Activated CD4-positive, alpha-beta T cell treated with anti-CD3 and anti-CD28 coated beads, Interleukin-2, Interleukin-6, amounts not matched to agents 100 ng/mL and 50 ng/mL, durations not matched to agents 16 hours and 8 hours (primary cell): ENCODE measurements at regions not wholly inside any gene's neighbourhood (a gene's known extent, or its start where the extent isn't known, plus 50 kb on each side); places are given as distances from the start of the nearest gene placed in this dataset.

Experiments
- DNase-seq: peaks from one replicate; pipeline ENCODE4 v3.0.0-alpha.2; 2020

- no peak for DNase-seq
These were observed 100.8 kb upstream of the PITX1 start for GRCh38 chr5:135134691-135135381.

DNA sequence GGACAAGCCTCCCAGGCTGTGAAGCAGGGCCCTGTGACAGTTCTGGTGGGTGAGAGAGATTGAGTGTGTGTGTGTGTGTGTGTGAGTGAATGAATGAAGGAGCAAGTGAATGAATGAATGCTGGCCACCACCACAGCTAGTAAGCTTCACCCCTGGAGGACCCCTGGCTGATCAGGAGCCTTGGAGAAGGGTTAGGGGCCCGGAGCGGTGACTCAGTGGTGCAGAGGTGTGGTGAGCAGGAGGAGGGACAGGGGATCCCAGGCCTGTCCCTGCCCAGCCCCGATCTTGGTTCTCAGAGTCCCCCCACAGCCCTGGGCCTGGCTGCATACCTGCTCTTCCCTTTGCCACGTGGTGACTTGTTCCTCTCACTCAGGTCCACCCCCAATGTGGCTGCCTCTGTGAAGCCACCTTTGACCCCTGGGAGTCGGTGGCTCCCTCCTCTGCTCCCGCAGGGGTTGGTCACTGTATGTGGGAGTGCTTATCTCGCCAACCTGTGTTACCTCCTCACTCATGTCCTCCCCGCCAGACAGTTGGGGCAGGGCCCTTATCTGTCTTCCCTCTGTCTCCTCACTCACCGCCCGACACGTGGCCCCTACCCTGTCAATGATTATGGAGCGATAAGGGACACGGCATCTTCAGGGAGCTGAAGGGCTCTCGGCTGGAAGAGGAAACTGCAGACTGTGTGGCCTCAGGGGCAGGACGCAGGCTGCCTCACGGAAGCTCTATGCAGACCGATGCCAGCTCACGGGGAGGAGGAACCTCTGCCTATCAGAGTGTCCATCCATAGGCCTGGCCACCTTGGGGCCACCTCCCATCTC, 99.9 kb upstream of the PITX1 start:
- DNase-seq = no peak

DNA sequence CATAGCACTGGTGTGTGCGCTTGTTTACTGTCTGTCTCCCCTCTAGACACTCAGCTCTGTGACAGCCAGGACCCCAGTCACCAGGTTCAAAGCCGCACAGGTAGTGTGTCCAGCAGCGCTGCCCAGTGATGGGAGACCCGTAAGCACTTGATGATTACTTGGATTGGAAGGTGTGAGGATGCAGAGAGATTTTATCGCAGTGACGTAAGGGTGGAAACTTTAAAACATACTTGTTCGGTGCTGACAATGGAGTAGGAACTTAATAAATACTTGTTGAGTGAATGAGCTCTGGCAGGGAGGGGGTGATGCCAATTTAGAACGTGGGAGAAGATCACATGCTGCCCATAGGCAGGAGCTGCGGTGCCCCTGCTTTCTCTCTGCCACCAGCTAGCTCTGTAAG, 99.2 kb upstream of the PITX1 start:
- no peak for DNase-seq

DNA sequence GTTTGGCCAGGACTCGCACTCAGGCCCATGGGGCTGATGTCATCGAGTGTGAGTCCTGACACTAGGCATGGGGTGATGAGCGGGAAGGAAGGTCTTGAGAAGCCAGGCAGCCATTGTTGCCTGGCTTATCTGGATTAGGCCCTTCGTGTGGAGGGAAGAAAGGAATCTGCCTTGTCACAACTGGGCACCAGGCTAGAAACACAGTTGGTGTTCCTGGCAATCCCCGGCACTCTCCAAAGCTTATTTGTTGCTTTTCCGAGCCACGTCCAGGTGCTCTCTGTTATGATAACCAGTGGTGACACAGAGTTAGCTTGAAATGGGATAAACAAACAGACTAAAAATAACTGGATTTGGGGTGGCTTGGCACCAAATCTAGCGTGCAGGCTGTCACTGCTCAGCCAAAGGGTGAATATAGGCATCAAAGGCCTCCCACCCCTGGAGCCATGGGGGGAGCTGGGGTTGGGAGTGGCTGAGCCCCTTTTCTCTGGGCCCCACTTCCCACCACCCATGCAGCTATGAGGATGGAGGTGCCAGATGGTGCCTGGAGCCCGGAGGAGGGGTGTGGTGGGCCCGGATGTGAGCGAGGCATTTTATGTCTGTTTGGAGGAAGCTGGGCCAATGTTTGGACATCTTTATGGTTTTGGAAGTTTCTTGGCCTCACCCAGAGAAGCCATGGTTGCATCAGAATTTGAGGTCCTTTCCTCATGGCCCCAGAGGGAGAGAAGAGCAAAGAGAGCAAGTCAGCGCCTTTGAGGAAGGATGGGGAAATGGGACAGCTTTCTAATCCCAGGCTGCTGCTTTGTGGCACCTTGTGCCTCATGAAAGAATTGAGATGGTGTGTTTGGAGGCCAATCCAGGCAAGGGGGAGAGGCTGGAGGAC, 98.0 kb upstream of the PITX1 start:
- DNase-seq = no peak

DNA sequence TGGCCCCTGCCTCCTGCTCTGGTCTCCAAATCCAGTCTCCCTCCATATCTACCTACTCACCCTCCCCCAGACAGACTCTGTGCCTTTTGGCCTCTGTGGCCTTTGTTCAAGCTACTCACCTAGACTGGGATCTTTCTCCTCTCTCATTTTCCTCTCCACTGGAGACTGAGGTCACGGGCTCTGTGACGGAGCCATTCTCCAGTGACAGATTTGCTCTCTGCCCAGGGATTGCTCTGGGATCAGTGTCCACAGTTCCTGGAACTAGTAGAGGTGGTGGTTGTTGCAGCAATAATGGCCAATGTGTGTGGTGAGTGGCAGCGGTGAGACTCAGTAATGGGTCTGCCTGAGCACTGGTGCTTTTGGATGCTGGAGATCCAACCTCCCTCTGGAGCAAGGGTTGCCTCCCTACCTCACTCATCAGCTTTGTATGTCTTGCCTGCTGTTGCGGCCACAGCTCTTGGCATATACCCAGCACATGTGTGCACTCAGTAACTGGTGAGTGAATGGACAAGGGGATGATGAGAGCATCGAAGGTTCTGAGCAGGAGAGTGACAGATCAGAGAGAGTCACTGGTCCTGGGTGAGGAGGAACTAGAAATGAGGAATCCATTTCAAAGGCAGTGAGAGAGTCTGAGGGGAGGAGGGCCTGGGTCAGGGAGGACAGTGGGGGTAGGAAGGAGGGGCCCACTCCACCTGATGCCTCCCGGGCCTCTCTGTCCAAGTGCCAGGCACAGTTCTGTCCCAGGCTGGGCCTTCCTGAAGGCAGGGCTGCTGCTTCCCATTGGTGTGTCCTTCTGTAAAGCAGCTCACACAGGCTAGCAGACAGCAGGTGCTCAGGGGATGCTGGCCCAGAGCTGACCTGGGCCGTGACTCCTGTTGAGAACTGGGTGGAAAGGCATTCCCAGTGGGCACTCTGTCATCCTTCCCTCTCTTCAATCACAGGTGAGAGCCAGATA, 96.5 kb upstream of the PITX1 start:
- no peak for DNase-seq

GRCh38 chr5:135129307-135129706, 95.3 kb upstream of the PITX1 start:
- DNase-seq = peak; percentile 1

- DNase-seq = no peak
These were observed 94.3 kb upstream of the PITX1 start for GRCh38 chr5:135128361-135128760.

DNA sequence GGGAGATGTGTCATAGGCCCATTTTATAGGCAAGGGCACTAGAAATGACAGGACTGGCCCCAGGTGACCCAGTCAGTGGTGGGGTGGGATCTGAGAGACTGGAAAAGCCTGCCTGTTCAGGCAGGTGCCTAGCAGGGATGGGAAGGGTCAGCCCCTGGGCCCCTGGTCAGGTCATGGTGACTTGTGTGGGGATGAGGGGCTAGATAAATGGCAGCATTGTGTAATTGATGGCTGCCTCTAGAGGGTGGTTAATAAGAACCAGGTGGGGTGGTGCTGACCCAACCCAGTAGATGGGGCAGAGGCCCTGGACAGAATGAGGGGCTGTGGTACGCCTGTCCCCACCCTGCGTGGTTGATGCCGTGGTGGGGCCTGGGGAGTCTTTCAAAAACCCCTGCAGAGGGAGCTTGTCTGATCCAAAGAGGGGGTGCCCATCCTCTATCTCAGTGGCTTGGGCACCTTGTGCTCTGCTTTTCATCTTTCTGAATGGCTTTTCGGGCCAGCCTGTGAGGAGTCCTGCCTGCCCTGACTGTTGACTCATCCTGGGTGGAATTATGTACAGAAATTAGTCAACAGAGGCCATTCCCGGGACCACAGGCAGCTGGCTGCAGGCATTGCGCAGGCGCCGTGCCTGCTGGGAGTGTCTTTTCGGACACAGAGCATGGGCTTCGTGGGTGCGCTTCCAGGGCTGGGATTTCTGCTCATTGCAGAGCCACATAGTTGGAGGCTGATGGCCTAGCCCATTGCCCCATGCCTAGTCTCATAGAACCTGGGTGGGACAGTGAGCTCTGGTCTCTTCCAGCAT, 93.6 kb upstream of the PITX1 start:
- DNase-seq = no peak

DNA sequence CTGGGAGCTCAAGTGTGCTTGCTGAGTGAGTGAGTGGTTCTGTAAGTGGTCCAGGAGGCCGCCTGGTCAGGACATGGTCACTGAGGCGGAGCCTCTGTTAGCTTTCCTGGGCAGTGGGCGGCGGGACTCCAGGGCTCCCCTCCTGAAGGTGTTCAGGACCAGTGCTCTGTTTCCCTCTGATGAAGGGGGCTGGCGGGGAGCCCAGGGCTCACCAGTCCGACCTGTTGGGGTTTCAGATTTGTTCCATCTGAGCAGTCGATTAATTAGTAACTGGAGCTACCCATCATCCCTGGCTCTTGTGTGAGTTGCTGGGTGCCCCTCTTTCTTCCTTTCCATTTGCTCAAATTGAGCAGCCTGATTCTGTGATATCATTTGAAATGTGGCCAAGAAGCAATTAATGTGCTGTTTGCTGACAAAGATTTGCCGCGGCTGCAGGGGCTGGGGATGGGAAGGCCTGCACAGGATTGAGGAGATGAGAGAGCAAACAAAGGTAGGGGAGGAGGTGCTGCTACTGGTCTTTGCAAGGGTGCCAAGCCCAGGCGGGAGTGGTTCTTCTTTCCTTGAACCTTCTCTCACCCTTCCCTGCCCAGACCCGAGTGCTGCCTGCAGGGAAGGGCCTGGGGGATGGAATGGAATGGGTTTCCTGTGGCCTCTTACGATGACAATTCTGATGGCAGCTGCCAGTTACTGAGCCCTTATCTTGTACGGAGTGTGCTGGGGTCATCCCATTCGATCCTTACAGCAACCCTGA, 92.8 kb upstream of the PITX1 start:
- DNase-seq = no peak

DNA sequence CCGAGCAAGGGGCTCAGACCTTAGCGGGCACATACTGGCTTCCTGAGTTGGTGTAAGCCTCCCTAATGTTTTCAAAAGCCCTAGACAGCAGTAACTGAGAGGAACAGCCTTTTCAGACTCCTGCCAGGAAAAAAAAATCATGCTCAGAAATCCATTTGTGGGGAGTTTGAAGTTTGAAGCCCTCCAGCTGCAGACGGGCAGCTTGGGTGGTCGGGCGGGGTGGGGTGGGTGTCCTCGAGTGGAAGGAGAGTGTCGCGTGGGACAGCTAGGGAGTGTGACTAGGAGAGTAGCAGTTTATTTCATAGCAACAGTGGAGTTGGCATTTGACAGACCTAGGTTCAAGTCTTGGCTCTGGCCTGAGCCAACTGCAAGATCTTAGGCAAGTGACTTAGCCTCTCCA, 90.7 kb upstream of the PITX1 start:
- DNase-seq = no peak

DNA sequence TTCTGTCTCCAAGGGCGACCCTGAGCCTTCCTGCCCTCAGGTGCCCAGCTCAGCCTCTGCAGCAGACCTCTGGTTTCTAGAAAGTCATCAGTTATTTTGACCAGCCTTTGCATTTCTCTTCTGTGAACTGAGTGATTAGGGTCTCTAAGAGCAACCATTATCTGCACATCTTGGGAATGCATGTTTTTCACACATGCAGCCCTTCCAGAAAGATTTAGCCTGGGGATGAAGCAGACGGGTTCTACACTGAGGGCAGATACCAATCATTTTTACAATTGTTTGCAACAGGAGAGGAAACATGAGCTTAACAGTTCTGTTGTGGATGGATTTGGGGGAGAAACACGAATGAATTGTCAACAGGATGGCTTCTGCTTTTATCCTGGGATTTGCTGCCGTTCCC, 90.1 kb upstream of the PITX1 start:
- DNase-seq = no peak

GRCh38 chr5:135122797-135123196, 88.8 kb upstream of the PITX1 start:
- DNase-seq = no peak

GRCh38 chr5:135120951-135121350, 86.9 kb upstream of the PITX1 start:
- DNase-seq = no peak

DNA sequence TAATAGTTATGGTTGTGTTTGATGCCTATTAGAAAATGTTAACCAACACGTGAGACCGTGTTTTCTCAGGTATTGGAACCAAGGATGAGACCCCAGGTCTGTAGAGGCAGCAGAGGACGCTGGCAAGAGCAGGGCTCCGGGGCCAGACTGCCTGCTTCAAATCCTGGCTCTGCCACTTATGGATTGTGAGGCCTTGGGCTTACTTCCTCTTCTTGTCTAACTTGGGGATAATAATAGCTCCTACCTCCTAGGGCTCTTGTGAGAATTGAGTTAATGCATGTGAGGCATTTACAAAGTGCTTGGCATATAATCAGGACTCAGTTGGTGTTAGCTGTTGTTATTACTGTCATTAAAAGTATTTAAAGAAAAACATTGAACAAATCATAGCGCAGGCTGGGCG, 85.5 kb upstream of the PITX1 start:
- no peak for DNase-seq

- no peak for DNase-seq
These were observed 83.6 kb upstream of the PITX1 start for GRCh38 chr5:135117590-135117989.

GRCh38 chr5:135116160-135116561, 82.1 kb upstream of the PITX1 start:
- no peak for DNase-seq

GRCh38 chr5:135115591-135115990, 81.6 kb upstream of the PITX1 start:
- DNase-seq = no peak

DNA sequence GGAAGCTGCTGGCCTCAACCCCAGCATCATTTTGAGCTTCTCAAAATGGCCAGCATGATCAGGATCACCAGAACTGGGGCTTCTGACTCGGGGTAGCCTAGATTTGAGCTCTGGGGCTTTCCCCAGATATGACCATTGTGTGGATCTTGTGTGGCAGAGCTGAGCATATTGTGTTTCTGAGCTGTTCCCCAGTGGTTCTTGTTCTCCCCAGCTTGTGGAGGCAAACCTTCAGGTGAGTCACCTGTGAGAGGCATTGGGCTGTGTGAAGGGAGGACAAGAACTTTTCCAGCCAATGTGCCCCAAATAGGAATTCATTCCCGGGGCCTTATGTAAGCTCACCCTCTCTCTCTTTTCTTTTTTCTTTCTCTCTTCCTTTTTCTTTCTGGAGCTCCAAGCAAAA, 80.7 kb upstream of the PITX1 start:
- no peak for DNase-seq

DNA sequence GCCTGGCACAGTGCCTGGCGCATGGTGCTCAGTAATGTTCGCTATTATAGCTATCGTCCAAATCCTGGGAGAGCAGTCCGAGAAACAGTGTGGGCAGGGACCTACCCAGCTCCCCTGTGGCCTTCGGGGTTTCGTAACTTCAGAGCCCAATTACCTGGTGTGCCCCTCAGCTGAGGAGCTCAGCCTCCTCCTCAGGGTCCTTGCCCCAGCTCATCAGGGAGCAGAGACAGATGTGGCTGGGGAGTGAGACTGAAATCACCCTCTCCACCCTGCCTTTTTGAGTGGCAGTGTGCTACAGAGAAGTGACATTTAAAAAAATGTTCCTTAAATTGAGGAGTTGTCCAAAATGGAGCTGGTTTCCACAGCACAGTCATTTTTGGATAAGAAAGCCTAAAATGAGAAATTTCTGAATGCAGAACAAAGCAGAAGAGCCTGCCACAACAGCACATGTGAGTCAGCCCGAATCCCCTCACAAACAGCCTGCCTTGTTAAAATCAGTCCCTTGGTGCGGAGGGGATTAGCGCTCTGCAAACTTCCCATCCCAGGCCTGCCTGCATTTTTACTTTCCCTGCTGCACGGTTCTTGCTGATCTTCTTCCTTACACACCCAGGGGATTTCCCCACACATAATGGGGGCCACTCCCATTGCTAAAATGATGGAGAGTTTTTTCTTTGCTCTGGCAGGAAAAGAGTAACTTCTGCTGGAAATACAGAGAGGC, 78.1 kb upstream of the PITX1 start:
- no peak for DNase-seq
